Mucosa of descending colon (tissue), 3 donors: ENCODE measurements at regions not wholly inside any gene's neighbourhood (a gene's known extent, or its start where the extent isn't known, plus 50 kb on each side); places are given as distances from the start of the nearest gene placed in this dataset.

Source experiments
- ATAC-seq: fragments of 200-7000 bp; cut with Tn5 transposase; one replicate; pipeline ENCODE4 v1.9.1; 2020; ENCODE audit warnings: mild to moderate bottlenecking, moderate library complexity
- DNase-seq, 3 donors: peaks; one replicate each; pipeline ENCODE4 v3.0.0-alpha.2; 2020
- H3K36me3 ChIP-seq: fragments of 200-600 bp; one replicate; pipeline ENCODE4 v1.8.0; 2021; ENCODE audit warnings: low read depth, mild to moderate bottlenecking
- H3K4me1 ChIP-seq: fragments of 200-600 bp; one replicate; pipeline ENCODE4 v1.8.0; 2021; ENCODE audit warnings: low read depth, mild to moderate bottlenecking
- H3K4me3 ChIP-seq: fragments of 200-600 bp; one replicate; pipeline ENCODE4 v1.8.0; 2021; ENCODE audit warnings: mild to moderate bottlenecking
- H3K9me3 ChIP-seq: fragments of 200-600 bp; one replicate; pipeline ENCODE4 v1.8.0; 2021; ENCODE audit warnings: mild to moderate bottlenecking
- intact Hi-C, 2 donors: fragments of 100-400 bp; cut with DNase I in 1 of 2; cut with micrococcal nuclease in 1 of 2; formaldehyde crosslinking; loops; one replicate each; pipeline versions ENCODE4 v1.11.0 to v1.11.1; 2022; cut with DNase I, micrococcal nuclease
- TF ChIP-seq, protein P1 (sequence below): fragments of 200-600 bp; IDR thresholded peaks from one replicate; pipeline ENCODE4 v1.8.0; 2022; ENCODE audit warnings: antibody characterized with exemption, mild to moderate bottlenecking
- donor health status: DM: no; HTN: no; CAD: no; lungs with moderate emphysema.
- donor health status: DM: no; HTN: no; CAD: no.
- donor health status: DM: no; HTN: yes; CAD: no.

DNA sequence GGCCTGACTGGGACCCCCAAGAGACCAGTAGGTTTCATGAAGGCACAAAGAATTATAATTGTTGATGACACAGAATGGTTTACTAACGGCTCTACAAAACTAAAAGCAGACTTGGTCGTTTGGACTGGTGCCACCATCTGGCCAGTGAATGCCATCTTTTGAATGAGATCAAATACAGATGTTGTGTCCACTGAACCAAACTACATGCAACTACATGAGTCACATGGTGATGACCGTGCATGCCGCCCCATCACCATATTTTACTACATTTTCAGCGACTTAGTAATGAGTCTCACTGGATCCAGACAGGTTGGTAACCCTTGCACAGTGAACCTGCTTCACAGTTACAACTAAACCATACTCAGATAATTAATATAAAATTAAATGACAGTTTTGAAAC is 803.3 kb downstream of the DIPK2A start:
- Histone ChIP-seq H3K9me3 (no peaks in the 10 kb centered on the region), H3K4me1 (no peaks in the 10 kb centered on the region), H3K4me3 (no peak overlapping the region), H3K36me3 (no peaks in the 10 kb centered on the region)
- ATAC-seq = no peak
- no peak for DNase-seq
- intact Hi-C loops = no loop called here
- TF ChIP-seq, protein P1, sequence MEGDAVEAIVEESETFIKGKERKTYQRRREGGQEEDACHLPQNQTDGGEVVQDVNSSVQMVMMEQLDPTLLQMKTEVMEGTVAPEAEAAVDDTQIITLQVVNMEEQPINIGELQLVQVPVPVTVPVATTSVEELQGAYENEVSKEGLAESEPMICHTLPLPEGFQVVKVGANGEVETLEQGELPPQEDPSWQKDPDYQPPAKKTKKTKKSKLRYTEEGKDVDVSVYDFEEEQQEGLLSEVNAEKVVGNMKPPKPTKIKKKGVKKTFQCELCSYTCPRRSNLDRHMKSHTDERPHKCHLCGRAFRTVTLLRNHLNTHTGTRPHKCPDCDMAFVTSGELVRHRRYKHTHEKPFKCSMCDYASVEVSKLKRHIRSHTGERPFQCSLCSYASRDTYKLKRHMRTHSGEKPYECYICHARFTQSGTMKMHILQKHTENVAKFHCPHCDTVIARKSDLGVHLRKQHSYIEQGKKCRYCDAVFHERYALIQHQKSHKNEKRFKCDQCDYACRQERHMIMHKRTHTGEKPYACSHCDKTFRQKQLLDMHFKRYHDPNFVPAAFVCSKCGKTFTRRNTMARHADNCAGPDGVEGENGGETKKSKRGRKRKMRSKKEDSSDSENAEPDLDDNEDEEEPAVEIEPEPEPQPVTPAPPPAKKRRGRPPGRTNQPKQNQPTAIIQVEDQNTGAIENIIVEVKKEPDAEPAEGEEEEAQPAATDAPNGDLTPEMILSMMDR = no peak

DNA sequence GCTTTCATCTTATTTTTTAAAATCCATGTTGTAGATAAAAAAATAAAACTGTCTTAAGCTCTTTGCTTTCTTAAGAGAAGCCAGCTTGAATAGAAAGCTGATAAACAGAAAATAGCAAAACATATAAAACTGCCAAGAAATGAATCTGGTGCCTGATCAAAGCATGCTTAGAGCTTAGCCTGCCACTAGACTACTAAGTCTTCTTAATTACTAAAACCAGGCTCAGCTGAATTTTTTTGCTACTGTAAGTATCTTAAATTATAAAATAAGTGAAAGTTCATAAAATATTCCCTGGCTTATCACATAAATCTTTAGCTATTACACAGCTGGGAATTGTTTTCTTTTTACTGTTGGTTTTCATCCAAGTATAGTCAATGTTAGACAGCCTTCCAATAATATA is 803.9 kb downstream of the DIPK2A start:
- DNase-seq (no peak), ATAC-seq (no peak)
- Histone ChIP-seq H3K9me3 (no peaks in the 10 kb centered on the region), H3K4me3 (no peak overlapping the region), H3K36me3 (no peaks in the 10 kb centered on the region), H3K4me1 (no peaks in the 10 kb centered on the region)
- TF ChIP-seq, protein P1 = no peak
- intact Hi-C loops = no loop called here

DNA sequence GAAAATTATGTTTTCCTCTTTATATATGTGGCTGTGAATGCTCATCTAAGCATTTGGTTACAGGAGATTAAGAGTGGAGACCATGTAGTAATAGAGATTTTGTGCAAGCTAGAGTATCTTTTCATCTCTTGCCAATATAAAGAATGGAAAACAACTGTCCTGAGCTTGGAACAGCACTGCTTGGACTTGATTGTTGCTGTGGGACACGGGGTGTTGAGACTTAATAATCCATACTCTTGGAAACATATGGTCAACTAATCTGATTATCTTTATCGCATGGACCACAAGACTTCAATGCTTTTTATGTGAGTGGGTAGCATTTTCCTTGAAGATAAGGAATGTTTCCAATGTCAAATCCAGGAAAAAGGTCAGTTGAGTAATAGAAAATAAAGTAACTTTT is 806.3 kb downstream of the DIPK2A start:
- Histone ChIP-seq H3K4me3 (no peak overlapping the region), H3K9me3 (no peaks in the 10 kb centered on the region), H3K4me1 (no peaks in the 10 kb centered on the region), H3K36me3 (no peaks in the 10 kb centered on the region)
- no peak for DNase-seq
- intact Hi-C loops = no loop called here
- ATAC-seq = no peak
- TF ChIP-seq, protein P1 = no peak

DNA sequence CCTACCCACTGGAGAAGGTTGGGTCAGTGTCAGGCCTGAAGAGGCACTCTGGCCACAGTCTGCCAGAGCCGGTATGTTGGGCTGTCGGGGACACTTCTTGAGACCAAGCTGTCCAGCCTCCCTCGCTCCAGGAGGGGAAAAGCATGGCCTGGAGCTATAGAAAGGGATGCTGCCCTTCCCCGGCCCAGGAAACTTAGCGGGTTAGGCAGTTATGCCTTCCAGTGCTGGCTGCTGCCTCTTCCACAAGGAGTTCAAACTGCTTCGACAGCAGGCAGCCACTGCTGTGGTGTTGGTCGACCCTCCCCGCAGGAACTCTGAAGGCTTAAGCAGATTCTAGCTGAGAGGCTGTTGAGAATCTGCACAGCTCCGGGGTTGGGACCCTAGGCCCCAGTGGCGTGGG is 819.4 kb downstream of the DIPK2A start:
- DNase-seq (no peak), ATAC-seq (no peak)
- no peaks in the 10 kb centered on the region for H3K36me3 ChIP-seq
- H3K4me3 ChIP-seq = no peak overlapping the region
- TF ChIP-seq, protein P1 = no peak
- H3K9me3 ChIP-seq = peaks cover 8% of the 10 kb centered on the region
- H3K4me1 ChIP-seq = no peaks in the 10 kb centered on the region
- intact Hi-C loops = no loop called here

DNA sequence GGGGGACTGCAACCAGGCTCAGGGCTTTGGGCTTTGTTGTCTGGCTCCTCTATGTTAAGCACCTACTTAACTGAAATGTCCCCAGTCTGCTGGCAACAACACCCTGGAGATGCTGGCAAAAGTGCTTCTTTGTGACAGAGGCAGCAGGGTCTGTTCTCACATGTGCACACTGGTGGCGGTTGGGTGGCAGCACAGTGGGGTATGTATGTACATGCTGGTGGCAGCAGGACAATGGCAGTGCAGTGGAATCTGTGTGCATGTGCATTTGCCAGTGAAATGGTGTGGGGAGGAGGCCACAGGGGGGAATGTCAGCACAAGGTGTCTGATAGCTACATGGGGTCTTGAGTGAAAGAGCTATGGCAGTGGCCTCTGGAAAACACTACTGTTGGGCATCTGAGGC is 830.3 kb downstream of the DIPK2A start:
- no peak for ATAC-seq
- no peaks in the 10 kb centered on the region for H3K4me1 ChIP-seq
- no peaks in the 10 kb centered on the region for H3K9me3 ChIP-seq
- TF ChIP-seq, protein P1 = no peak
- no peak overlapping the region for H3K4me3 ChIP-seq
- no peak for DNase-seq
- intact Hi-C loops = no loop called here
- no peaks in the 10 kb centered on the region for H3K36me3 ChIP-seq

DNA sequence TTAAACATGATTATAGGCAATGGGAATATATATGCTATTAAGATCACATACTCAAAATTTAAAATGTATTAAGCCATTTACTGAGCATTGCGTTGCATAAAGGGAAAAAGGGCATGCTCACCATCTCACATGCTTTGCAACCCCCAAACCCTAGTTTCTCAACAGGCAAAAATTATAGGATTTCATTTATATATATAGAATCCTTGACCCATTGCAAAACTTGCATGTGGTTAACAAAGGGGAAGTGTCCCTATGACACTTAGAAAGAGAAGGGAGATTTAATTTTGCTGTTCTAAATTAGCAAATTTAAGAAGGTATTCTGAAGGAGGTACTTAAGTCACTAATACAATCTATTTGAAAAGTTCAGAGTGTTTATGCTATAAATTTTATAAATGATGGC is 837.8 kb downstream of the DIPK2A start:
- ATAC-seq = no peak
- no peaks in the 10 kb centered on the region for H3K36me3 ChIP-seq
- TF ChIP-seq, protein P1 = no peak
- H3K9me3 ChIP-seq = no peaks in the 10 kb centered on the region
- H3K4me1 ChIP-seq = no peaks in the 10 kb centered on the region
- intact Hi-C loops = no loop called here
- DNase-seq = no peak
- no peak overlapping the region for H3K4me3 ChIP-seq
